ENCODE measurements at regions not wholly inside any gene's neighbourhood (a gene's known extent, or its start where the extent isn't known, plus 50 kb on each side); places are given as distances from the start of the nearest gene placed in this dataset.

GRCh38 chr4:187944179-187944578 lies 51.4 kb upstream of the ZFP42 start:
- H3K4me1 ChIP-seq (ENCODE audit: control insufficient read depth, insufficient read depth, low read length): no peaks in the 10 kb centered on the region
- no peaks in the 10 kb centered on the region for H3K9me3 ChIP-seq (ENCODE audit: control insufficient read depth, insufficient read depth, low read depth, low read length)
- CTCF ChIA-PET: no interaction called here
- no peak overlapping the region for H3K4me3 ChIP-seq (ENCODE audit: low read depth, low read length)
- POLR2A ChIA-PET: no interaction called here
- no peak overlapping the region for H3K27ac ChIP-seq (ENCODE audit: extremely low read depth, low read depth, low read length)
- TF ChIP-seq ZNF335 (tag by site-specific recombination; conservative IDR thresholded peaks at IDR 0.05) (no peak), ZNF214 (tag by site-specific recombination; IDR thresholded peaks at IDR 0.05; ENCODE audit: borderline replicate concordance) (no peak), ZNF202 (tag by site-specific recombination; IDR thresholded peaks at IDR 0.05; ENCODE audit: borderline replicate concordance) (no peak), KLF9 (tag by site-specific recombination; IDR thresholded peaks at IDR 0.05; ENCODE audit: low read depth) (no peak), ZNF175 (tag by site-specific recombination; IDR thresholded peaks at IDR 0.05) (no peak), SP3 (tag by site-specific recombination; IDR thresholded peaks at IDR 0.05) (no peak), ZNF514 (tag by site-specific recombination; IDR thresholded peaks at IDR 0.05) (no peak), ZNF114 (tag by site-specific recombination; IDR thresholded peaks at IDR 0.05) (no peak), BCL11B (tag by site-specific recombination; IDR thresholded peaks at IDR 0.05; ENCODE audit: low read depth) (no peak), ZNF792 (tag by site-specific recombination; IDR thresholded peaks at IDR 0.05) (no peak)
- TF ChIP-seq, protein P1, sequence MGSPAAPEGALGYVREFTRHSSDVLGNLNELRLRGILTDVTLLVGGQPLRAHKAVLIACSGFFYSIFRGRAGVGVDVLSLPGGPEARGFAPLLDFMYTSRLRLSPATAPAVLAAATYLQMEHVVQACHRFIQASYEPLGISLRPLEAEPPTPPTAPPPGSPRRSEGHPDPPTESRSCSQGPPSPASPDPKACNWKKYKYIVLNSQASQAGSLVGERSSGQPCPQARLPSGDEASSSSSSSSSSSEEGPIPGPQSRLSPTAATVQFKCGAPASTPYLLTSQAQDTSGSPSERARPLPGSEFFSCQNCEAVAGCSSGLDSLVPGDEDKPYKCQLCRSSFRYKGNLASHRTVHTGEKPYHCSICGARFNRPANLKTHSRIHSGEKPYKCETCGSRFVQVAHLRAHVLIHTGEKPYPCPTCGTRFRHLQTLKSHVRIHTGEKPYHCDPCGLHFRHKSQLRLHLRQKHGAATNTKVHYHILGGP (tag by site-specific recombination; IDR thresholded peaks at IDR 0.05): no peak
- TF ChIP-seq, protein P2, sequence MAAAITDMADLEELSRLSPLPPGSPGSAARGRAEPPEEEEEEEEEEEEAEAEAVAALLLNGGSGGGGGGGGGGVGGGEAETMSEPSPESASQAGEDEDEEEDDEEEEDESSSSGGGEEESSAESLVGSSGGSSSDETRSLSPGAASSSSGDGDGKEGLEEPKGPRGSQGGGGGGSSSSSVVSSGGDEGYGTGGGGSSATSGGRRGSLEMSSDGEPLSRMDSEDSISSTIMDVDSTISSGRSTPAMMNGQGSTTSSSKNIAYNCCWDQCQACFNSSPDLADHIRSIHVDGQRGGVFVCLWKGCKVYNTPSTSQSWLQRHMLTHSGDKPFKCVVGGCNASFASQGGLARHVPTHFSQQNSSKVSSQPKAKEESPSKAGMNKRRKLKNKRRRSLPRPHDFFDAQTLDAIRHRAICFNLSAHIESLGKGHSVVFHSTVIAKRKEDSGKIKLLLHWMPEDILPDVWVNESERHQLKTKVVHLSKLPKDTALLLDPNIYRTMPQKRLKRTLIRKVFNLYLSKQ (tag by site-specific recombination; IDR thresholded peaks at IDR 0.05; ENCODE audit: borderline replicate concordance): no peak
- TF ChIP-seq, protein P3, sequence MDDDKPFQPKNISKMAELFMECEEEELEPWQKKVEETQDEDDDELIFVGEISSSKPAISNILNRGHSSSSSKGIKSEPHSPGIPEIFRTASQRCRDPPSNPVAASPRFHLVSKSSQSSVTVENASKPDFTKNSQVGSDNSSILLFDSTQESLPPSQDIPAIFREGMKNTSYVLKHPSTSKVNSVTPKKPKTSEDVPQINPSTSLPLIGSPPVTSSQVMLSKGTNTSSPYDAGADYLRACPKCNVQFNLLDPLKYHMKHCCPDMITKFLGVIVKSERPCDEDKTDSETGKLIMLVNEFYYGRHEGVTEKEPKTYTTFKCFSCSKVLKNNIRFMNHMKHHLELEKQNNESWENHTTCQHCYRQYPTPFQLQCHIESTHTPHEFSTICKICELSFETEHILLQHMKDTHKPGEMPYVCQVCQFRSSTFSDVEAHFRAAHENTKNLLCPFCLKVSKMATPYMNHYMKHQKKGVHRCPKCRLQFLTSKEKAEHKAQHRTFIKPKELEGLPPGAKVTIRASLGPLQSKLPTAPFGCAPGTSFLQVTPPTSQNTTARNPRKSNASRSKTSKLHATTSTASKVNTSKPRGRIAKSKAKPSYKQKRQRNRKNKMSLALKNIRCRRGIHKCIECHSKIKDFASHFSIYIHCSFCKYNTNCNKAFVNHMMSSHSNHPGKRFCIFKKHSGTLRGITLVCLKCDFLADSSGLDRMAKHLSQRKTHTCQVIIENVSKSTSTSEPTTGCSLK (tag by site-specific recombination; IDR thresholded peaks at IDR 0.05): no peak
- no peaks in the 10 kb centered on the region for H3K36me3 ChIP-seq (ENCODE audit: control insufficient read depth in 2 of 2, insufficient read depth in 1 of 2, low read length in 2 of 2)

Data from HEK293 (cell line).